Trophoblast cell (in vitro differentiated cells and primary cell): ENCODE measurements at regions not wholly inside any gene's neighbourhood (a gene's known extent, or its start where the extent isn't known, plus 50 kb on each side); places are given as distances from the start of the nearest gene placed in this dataset.

Experiments used
- DNase-seq, 2 donors: peaks; one replicate each; pipeline ENCODE4 v3.0.0-alpha.2; 2016
- H2AFZ ChIP-seq: 2 replicates; pipeline ENCODE4 v1.6.1; 2013; ENCODE audit warnings: low read length, moderate library complexity, mild to moderate bottlenecking; ENCODE audit not compliant: insufficient read depth, poor library complexity
- H2AK5ac ChIP-seq: 2 replicates; pipeline ENCODE4 v1.6.1; 2013; ENCODE audit warnings: mild to moderate bottlenecking, low read length
- H2BK120ac ChIP-seq: 2 replicates; pipeline ENCODE4 v1.6.1; 2013; ENCODE audit warnings: low read length, mild to moderate bottlenecking, moderate library complexity; ENCODE audit not compliant: insufficient read depth, poor library complexity
- H2BK12ac ChIP-seq: 2 replicates; pipeline ENCODE4 v1.6.1; 2013; ENCODE audit warnings: mild to moderate bottlenecking, low read length, moderate library complexity
- H2BK5ac ChIP-seq: 2 replicates; pipeline ENCODE4 v1.6.1; 2013; ENCODE audit warnings: low read length, low read depth, moderate library complexity, mild to moderate bottlenecking; ENCODE audit not compliant: poor library complexity
- H3K14ac ChIP-seq: 2 replicates; pipeline ENCODE4 v1.6.1; 2013; ENCODE audit warnings: mild to moderate bottlenecking, low read length
- H3K18ac ChIP-seq: 2 replicates; pipeline ENCODE4 v1.6.1; 2013; ENCODE audit warnings: mild to moderate bottlenecking, low read length
- H3K23ac ChIP-seq: 2 replicates; pipeline ENCODE4 v1.6.1; 2013; ENCODE audit warnings: low read length
- H3K27ac ChIP-seq: 2 replicates; pipeline ENCODE4 v1.5.1; 2013; ENCODE audit warnings: low read depth, mild to moderate bottlenecking, inconsistent platforms, low read length, moderate library complexity
- H3K27me3 ChIP-seq: 2 replicates; pipeline ENCODE4 v1.6.1; 2013; ENCODE audit warnings: inconsistent platforms, mild to moderate bottlenecking, low read length, moderate library complexity; ENCODE audit not compliant: insufficient read depth
- H3K36me3 ChIP-seq, 2 experiments: 1 replicate in 1 of 2; 2 replicates in 1 of 2; pipeline ENCODE4 v1.6.1; 2013; ENCODE audit warnings: low read length in 2 of 2, mild to moderate bottlenecking in 2 of 2, moderate library complexity in 1 of 2; ENCODE audit not compliant: insufficient read depth in 2 of 2, control insufficient read depth in 1 of 2
- H3K4ac ChIP-seq: 2 replicates; pipeline ENCODE4 v1.6.1; 2013; ENCODE audit warnings: low read depth, mild to moderate bottlenecking, low read length, moderate library complexity
- H3K4me1 ChIP-seq, 2 experiments: 1 replicate in 1 of 2; 2 replicates in 1 of 2; pipeline ENCODE4 v1.6.1; 2013; ENCODE audit warnings: low read length in 2 of 2, mild to moderate bottlenecking in 2 of 2, moderate library complexity in 1 of 2; ENCODE audit not compliant: insufficient read depth in 2 of 2, control insufficient read depth in 1 of 2
- H3K4me2 ChIP-seq: 2 replicates; pipeline ENCODE4 v1.6.1; 2013; ENCODE audit warnings: inconsistent platforms, mild to moderate bottlenecking, low read length, moderate library complexity
- H3K4me3 ChIP-seq: 2 replicates; pipeline ENCODE4 v1.5.1; 2013; ENCODE audit warnings: mild to moderate bottlenecking, low read depth, low read length, inconsistent platforms
- H3K79me1 ChIP-seq: one replicate; pipeline ENCODE4 v1.6.1; 2013; ENCODE audit warnings: low read length
- H3K79me2 ChIP-seq: 2 replicates; pipeline ENCODE4 v1.6.1; 2013; ENCODE audit warnings: low read length, mild to moderate bottlenecking; ENCODE audit not compliant: control insufficient read depth, insufficient read depth, poor library complexity
- H3K9ac ChIP-seq: 2 replicates; pipeline ENCODE4 v1.6.1; 2013; ENCODE audit warnings: mild to moderate bottlenecking, low read length
- H3K9me3 ChIP-seq: 2 replicates; pipeline ENCODE4 v1.6.1; 2013; ENCODE audit warnings: low read depth, mild to moderate bottlenecking, control low read depth, inconsistent platforms, low read length; ENCODE audit not compliant: insufficient read depth
- H4K12ac ChIP-seq: 2 replicates; pipeline ENCODE4 v1.6.1; 2013; ENCODE audit warnings: low read depth, mild to moderate bottlenecking, low read length, moderate library complexity
- H4K8ac ChIP-seq: 2 replicates; pipeline ENCODE4 v1.6.1; 2013; ENCODE audit warnings: low read depth, mild to moderate bottlenecking, low read length, moderate library complexity
- H4K91ac ChIP-seq: one replicate; pipeline ENCODE4 v1.6.1; 2013; ENCODE audit warnings: low read depth, mild to moderate bottlenecking, low read length, moderate library complexity
- WGBS: extraction: QIAGEN DNeasy Blood & Tissue Kit; methylation state at CpG from one replicate; pipeline ENCODE4 v1.1.7; 2013; ENCODE audit warnings: missing lambda C conversion rate; ENCODE audit not compliant: insufficient read length, insufficient coverage; ENCODE audit errors: extremely low coverage; 5-methylcytosine and 5-hydroxymethylcytosine counted together

DNA sequence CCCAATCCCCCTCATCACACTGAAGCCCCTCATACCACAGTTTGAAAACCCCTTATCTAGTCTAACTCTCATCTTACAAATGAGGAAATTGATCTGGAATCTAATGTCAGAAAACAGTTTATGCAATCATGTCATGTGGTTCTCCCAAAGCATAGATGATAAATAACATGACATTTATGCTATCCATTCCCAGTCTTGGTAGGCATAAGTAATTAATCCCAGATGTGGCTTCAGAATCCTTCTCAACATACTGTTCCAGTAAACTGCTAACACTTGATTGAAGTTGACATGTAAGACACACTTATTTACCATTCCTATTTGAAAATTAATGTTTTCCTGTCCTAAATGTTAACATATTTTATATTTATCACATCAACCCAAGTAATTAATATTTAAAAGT lies 168.7 kb downstream of the GALC start:
- Histone ChIP-seq H3K14ac (no peak overlapping the region), H3K9me3 (no peaks in the 10 kb centered on the region), H3K18ac (no peak overlapping the region), H4K91ac (no peak overlapping the region), H4K8ac (no peak overlapping the region), H3K36me3 (no peaks in the 10 kb centered on the region), H2AK5ac (no peak overlapping the region), H4K12ac (no peak overlapping the region), H3K27ac (no peak overlapping the region), H3K27me3 (no peaks in the 10 kb centered on the region), H3K23ac (no peak overlapping the region), H3K79me2 (no peaks in the 10 kb centered on the region), H3K4me2 (no peak overlapping the region), H3K4me3 (no peak overlapping the region), H3K4me1 (no peaks in the 10 kb centered on the region), H3K4ac (no peak overlapping the region), H2BK5ac (no peak overlapping the region), H3K79me1 (no peaks in the 10 kb centered on the region), H3K9ac (no peak overlapping the region), H2BK120ac (no peak overlapping the region), H2BK12ac (no peak overlapping the region), H2AFZ (no peak overlapping the region)
- no peak for DNase-seq

DNA sequence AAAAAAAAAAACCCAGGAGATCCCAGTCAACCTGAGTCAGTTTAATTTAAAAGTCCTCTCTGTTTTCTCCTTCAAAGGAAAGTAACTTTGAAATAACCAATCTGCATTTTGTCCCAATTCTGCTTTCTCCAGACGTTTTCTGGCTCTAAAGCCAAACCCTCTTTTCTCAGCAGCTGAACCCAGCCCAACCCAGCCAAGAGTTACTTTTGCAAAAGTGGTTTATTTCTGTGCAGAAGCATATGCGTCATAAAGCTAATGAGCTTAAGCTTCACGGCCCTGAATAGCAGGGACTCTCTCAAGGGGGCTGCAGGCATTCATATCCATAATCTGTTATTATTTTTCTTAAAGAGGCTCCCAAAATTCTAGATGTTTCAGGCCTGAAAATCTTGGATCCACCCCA lies 176.6 kb downstream of the GALC start:
- no peak overlapping the region for H2BK5ac ChIP-seq
- H3K4me1 ChIP-seq, result no peaks in the 10 kb centered on the region
- H4K8ac ChIP-seq, result no peak overlapping the region
- no peak for DNase-seq
- WGBS, result no CpG with 5 or more reads among the region's 3 CpGs
- no peak overlapping the region for H4K12ac ChIP-seq
- no peak overlapping the region for H3K4ac ChIP-seq
- H2BK120ac ChIP-seq, result no peak overlapping the region
- H3K27ac ChIP-seq, result no peak overlapping the region
- H2BK12ac ChIP-seq, result no peak overlapping the region
- no peaks in the 10 kb centered on the region for H3K79me2 ChIP-seq
- no peaks in the 10 kb centered on the region for H3K27me3 ChIP-seq
- H3K36me3 ChIP-seq, result no peaks in the 10 kb centered on the region
- no peak overlapping the region for H4K91ac ChIP-seq
- H3K9ac ChIP-seq, result no peak overlapping the region
- H3K4me2 ChIP-seq, result no peak overlapping the region
- no peak overlapping the region for H3K23ac ChIP-seq
- no peak overlapping the region for H3K4me3 ChIP-seq
- no peak overlapping the region for H3K18ac ChIP-seq
- H2AK5ac ChIP-seq, result no peak overlapping the region
- no peaks in the 10 kb centered on the region for H3K9me3 ChIP-seq
- H2AFZ ChIP-seq, result no peak overlapping the region
- H3K14ac ChIP-seq, result no peak overlapping the region
- H3K79me1 ChIP-seq, result no peaks in the 10 kb centered on the region

DNA sequence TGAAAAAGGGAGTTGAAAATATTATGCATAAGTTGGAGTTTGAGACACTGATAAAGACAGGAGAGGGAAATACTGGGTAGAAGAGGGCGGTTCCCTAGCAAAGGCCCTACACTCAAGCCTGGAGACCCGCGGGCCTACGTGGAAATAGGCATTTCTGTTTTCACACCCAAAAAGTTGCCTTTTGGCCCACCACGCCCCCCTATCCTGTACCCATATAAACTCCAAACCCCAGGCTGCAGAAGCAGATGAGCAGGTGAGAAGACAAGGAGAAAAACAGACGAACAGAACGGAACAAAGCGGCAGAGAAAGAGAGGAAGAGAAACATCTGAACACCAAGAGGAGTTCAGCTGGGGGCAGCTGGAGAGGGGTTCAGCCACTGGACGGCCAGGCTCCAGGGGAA lies 177.9 kb downstream of the GALC start:
- H3K9ac ChIP-seq, result no peak overlapping the region

DNA sequence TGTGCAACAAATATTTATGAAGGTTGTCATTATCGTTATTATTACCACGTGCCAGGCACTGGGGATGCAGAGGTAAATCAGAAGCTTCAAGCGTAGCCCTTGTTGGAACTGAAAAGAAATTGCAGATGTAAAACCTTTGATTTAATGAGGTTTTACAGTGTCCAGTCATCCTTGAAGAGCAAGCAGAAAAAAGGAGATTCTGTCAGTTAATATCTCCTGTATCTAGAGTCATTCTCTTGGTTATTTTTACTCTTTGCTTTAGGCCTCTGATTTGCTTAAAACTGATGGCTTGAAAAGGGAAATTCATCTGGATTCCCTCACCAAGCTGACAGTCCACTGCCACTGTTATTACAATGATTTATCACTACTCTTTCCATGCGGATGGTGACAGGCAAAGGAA lies 179.3 kb downstream of the GALC start:
- no CpG with 5 or more reads among the region's 4 CpGs for WGBS
- no peak for DNase-seq
- H3K4me3 ChIP-seq, result no peak overlapping the region
- H3K27ac ChIP-seq, result no peak overlapping the region
- no peak overlapping the region for H4K12ac ChIP-seq
- no peak overlapping the region for H3K4me2 ChIP-seq
- no peak overlapping the region for H2BK120ac ChIP-seq
- H3K14ac ChIP-seq, result no peak overlapping the region
- H3K23ac ChIP-seq, result no peak overlapping the region
- no peak overlapping the region for H3K18ac ChIP-seq
- H3K79me2 ChIP-seq, result no peaks in the 10 kb centered on the region
- H3K4ac ChIP-seq, result no peak overlapping the region
- H3K9ac ChIP-seq, result no peak overlapping the region
- H3K79me1 ChIP-seq, result no peaks in the 10 kb centered on the region
- H2AFZ ChIP-seq, result no peak overlapping the region
- H3K4me1 ChIP-seq, result no peaks in the 10 kb centered on the region
- no peak overlapping the region for H4K91ac ChIP-seq
- H2BK5ac ChIP-seq, result no peak overlapping the region
- H3K27me3 ChIP-seq, result no peaks in the 10 kb centered on the region
- no peak overlapping the region for H2AK5ac ChIP-seq
- no peaks in the 10 kb centered on the region for H3K36me3 ChIP-seq
- H2BK12ac ChIP-seq, result no peak overlapping the region
- no peaks in the 10 kb centered on the region for H3K9me3 ChIP-seq
- H4K8ac ChIP-seq, result no peak overlapping the region

More for the DNA sequence above, 177.9 kb downstream of the GALC start:
- H2BK5ac ChIP-seq, result no peak overlapping the region
- no peak overlapping the region for H3K27ac ChIP-seq
- no peak overlapping the region for H2BK120ac ChIP-seq
- no peaks in the 10 kb centered on the region for H3K79me2 ChIP-seq
- H3K9me3 ChIP-seq, result no peaks in the 10 kb centered on the region
- no peak overlapping the region for H4K12ac ChIP-seq
- H3K79me1 ChIP-seq, result no peaks in the 10 kb centered on the region
- no peak for DNase-seq
- H4K91ac ChIP-seq, result no peak overlapping the region
- H3K4me1 ChIP-seq, result no peaks in the 10 kb centered on the region
- no peak overlapping the region for H3K4me2 ChIP-seq
- no CpG with 5 or more reads among the region's 9 CpGs for WGBS
- H3K18ac ChIP-seq, result no peak overlapping the region
- no peak overlapping the region for H2AK5ac ChIP-seq
- H3K23ac ChIP-seq, result no peak overlapping the region
- no peak overlapping the region for H2BK12ac ChIP-seq
- H3K4me3 ChIP-seq, result no peak overlapping the region
- H3K14ac ChIP-seq, result no peak overlapping the region
- no peak overlapping the region for H4K8ac ChIP-seq
- H3K4ac ChIP-seq, result no peak overlapping the region
- H3K36me3 ChIP-seq, result no peaks in the 10 kb centered on the region
- H2AFZ ChIP-seq, result no peak overlapping the region
- no peaks in the 10 kb centered on the region for H3K27me3 ChIP-seq

DNA sequence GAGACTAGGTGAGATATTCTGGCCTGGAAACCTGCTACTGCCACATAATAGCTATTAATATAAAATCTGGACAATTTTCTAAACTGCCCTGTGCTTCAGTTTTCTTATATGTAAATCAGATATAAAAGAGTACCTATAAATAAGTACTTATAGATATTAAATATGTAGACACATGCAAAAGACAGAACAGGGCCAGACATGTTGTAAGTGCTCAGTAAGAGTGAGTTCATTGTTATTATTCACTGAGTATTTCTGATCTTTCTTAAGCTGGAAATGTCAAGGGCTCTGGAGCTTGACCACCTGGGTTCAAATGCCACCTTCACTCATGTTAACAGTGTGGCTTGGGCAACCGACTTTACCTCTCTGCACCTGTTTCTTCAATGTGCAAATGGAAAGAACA lies 179.8 kb downstream of the GALC start:
- no peaks in the 10 kb centered on the region for H3K79me1 ChIP-seq
- no peak overlapping the region for H3K9ac ChIP-seq
- H2BK120ac ChIP-seq, result no peak overlapping the region
- no peaks in the 10 kb centered on the region for H3K36me3 ChIP-seq
- H2BK5ac ChIP-seq, result no peak overlapping the region
- H3K79me2 ChIP-seq, result no peaks in the 10 kb centered on the region
- no peak overlapping the region for H3K4me2 ChIP-seq
- H3K4me3 ChIP-seq, result no peak overlapping the region
- H4K8ac ChIP-seq, result no peak overlapping the region
- no peak overlapping the region for H3K4ac ChIP-seq
- H4K12ac ChIP-seq, result no peak overlapping the region
- no peak overlapping the region for H3K14ac ChIP-seq
- no peaks in the 10 kb centered on the region for H3K4me1 ChIP-seq
- H2BK12ac ChIP-seq, result no peak overlapping the region
- H3K23ac ChIP-seq, result no peak overlapping the region
- no peak overlapping the region for H4K91ac ChIP-seq
- WGBS, result no CpG with 5 or more reads among the region's 1 CpG
- no peak for DNase-seq
- H3K18ac ChIP-seq, result no peak overlapping the region
- H2AFZ ChIP-seq, result no peak overlapping the region
- no peak overlapping the region for H2AK5ac ChIP-seq
- H3K27me3 ChIP-seq, result no peaks in the 10 kb centered on the region
- no peak overlapping the region for H3K27ac ChIP-seq
- H3K9me3 ChIP-seq, result no peaks in the 10 kb centered on the region
